Suprapubic skin (tissue), 4 donors: ENCODE measurements at regions not wholly inside any gene's neighbourhood (a gene's known extent, or its start where the extent isn't known, plus 50 kb on each side); places are given as distances from the start of the nearest gene placed in this dataset.

Experiments used
- EP300 ChIP-seq: sonication (generic); formaldehyde crosslinking; IDR thresholded peaks from one replicate; pipeline ENCODE4 v1.6.1; 2017; ENCODE audit warnings: antibody characterized with exemption
- POLR2A ChIP-seq, 2 donors: fragments of 450-650 bp; IDR thresholded peaks; one replicate each; pipeline ENCODE4 v1.6.1; 2017; ENCODE audit warnings: antibody characterized with exemption in 2 of 2, mild to moderate bottlenecking in 2 of 2, moderate library complexity in 2 of 2
- POLR2AphosphoS5 ChIP-seq, 3 donors: sonication (generic); formaldehyde crosslinking; IDR thresholded peaks; one replicate each; pipeline ENCODE4 v1.6.1; 2017; ENCODE audit warnings: antibody characterized with exemption in 3 of 3
- TF ChIP-seq, protein P1 (sequence below), 2 donors: fragments of 200-600 bp in 1 of 2; fragments of 450-650 bp in 1 of 2; sonication (generic) in 1 of 2; IDR thresholded peaks; one replicate each; pipeline ENCODE4 v1.5.1; 2016 to 2019; ENCODE audit warnings: antibody characterized with exemption in 2 of 2, mild to moderate bottlenecking in 1 of 2, moderate library complexity in 1 of 2

DNA sequence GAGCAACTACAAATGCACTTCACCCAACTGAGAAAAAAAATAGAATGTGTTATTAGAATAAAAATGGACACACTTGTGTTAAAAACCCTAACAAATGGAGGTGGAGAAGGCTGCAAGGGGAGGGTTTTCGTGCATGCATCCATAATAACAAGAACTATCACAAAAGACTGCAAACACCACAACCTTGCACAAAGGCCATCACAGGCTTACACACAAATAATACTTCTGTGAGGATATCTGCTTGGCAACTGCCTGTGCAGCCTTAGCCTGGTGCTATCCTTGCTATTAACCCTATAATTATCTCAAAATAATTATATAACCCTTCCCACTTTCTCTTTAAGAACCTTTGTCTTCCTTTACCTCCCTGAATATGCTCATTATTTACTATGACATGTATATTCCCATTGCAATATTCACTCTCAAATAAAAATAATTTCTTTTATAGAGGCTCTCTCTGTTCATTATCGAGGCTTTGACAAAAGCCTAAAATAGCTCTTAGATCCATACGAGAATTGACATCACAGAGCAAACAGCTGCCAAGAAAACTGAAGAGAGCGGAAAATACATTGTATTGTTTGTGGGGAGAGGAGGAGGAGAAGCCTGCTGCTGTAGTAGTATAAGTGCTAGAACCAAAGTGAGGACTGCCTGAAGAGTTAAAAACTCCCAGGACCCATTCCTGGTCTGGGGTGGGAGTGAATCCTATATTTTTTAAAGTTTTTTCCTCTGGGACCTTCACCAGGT is 1768.7 kb downstream of the BRINP3 start:
- TF ChIP-seq EP300, result no peak
- TF ChIP-seq, protein P1, sequence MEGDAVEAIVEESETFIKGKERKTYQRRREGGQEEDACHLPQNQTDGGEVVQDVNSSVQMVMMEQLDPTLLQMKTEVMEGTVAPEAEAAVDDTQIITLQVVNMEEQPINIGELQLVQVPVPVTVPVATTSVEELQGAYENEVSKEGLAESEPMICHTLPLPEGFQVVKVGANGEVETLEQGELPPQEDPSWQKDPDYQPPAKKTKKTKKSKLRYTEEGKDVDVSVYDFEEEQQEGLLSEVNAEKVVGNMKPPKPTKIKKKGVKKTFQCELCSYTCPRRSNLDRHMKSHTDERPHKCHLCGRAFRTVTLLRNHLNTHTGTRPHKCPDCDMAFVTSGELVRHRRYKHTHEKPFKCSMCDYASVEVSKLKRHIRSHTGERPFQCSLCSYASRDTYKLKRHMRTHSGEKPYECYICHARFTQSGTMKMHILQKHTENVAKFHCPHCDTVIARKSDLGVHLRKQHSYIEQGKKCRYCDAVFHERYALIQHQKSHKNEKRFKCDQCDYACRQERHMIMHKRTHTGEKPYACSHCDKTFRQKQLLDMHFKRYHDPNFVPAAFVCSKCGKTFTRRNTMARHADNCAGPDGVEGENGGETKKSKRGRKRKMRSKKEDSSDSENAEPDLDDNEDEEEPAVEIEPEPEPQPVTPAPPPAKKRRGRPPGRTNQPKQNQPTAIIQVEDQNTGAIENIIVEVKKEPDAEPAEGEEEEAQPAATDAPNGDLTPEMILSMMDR (IDR thresholded peaks at IDR 0.05), result no peak
- no peak for TF ChIP-seq POLR2A (IDR thresholded peaks at IDR 0.05)
- TF ChIP-seq POLR2AphosphoS5 (IDR thresholded peaks at IDR 0.05), result no peak
